Body of pancreas (tissue), 4 donors: ENCODE measurements at regions not wholly inside any gene's neighbourhood (a gene's known extent, or its start where the extent isn't known, plus 50 kb on each side); places are given as distances from the start of the nearest gene placed in this dataset.

ENCODE experiments used
- POLR2A ChIP-seq, 3 donors: fragments of 450-650 bp; IDR thresholded peaks; one replicate each; pipeline ENCODE4 v1.6.1; 2016; ENCODE audit warnings: antibody characterized with exemption in 3 of 3, mild to moderate bottlenecking in 2 of 3
- TF ChIP-seq, protein P1 (sequence below), 7 experiments: fragments of 450-650 bp in 4 of 7; fragments of 200-600 bp in 3 of 7; sonication (generic) in 3 of 7; IDR thresholded peaks; one replicate each; pipeline ENCODE4 v1.5.1; 2016 to 2019; ENCODE audit warnings: antibody characterized with exemption in 7 of 7

GRCh38 chr1:219050086-219050821 is 123.4 kb upstream of the LYPLAL1 start:
- no peak for TF ChIP-seq POLR2A (IDR thresholded peaks at IDR 0.05)
- TF ChIP-seq, protein P1, sequence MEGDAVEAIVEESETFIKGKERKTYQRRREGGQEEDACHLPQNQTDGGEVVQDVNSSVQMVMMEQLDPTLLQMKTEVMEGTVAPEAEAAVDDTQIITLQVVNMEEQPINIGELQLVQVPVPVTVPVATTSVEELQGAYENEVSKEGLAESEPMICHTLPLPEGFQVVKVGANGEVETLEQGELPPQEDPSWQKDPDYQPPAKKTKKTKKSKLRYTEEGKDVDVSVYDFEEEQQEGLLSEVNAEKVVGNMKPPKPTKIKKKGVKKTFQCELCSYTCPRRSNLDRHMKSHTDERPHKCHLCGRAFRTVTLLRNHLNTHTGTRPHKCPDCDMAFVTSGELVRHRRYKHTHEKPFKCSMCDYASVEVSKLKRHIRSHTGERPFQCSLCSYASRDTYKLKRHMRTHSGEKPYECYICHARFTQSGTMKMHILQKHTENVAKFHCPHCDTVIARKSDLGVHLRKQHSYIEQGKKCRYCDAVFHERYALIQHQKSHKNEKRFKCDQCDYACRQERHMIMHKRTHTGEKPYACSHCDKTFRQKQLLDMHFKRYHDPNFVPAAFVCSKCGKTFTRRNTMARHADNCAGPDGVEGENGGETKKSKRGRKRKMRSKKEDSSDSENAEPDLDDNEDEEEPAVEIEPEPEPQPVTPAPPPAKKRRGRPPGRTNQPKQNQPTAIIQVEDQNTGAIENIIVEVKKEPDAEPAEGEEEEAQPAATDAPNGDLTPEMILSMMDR (IDR thresholded peaks at IDR 0.05): no peak
